A549 (cell line): ENCODE measurements at regions not wholly inside any gene's neighbourhood (a gene's known extent, or its start where the extent isn't known, plus 50 kb on each side); places are given as distances from the start of the nearest gene placed in this dataset.
"Not testable (repeated sequence)": the region's sequence is repeated elsewhere in the genome, so short reads cannot be mapped to it uniquely, and the experiment has no call there.

Experiments used
- ATAC-seq, 2 experiments: fragments of 200-7000 bp in 1 of 2; fragments of >200 bp in 1 of 2; cut with Nextera tagmentation in 1 of 2; cut with Tn5 transposase in 1 of 2; 3 replicates each; pipeline versions ENCODE4 v1.8.0 to v1.9.1; 2018 to 2020; ENCODE audit warnings: mild to moderate bottlenecking in 1 of 2, moderate library complexity in 1 of 2
- CTCF ChIA-PET: fragments of 300-600 bp; sonication (Branson Sonifier 250); formaldehyde crosslinking; extraction: SDS; loops from one replicate; lab custom pipeline; 2021; ENCODE audit warnings: antibody characterized with exemption, inconsistent platforms; lab: Yijun Ruan, JAX
- POLR2A ChIA-PET: fragments of 350-600 bp; formaldehyde crosslinking; extraction: SDS; loops from one replicate; lab custom pipeline; 2021; ENCODE audit warnings: antibody characterized with exemption, inconsistent platforms; lab: Yijun Ruan, JAX
- DNase-seq, 2 experiments: peaks; one replicate each; pipeline versions ENCODE4 v3.0.0 to v3.0.0-alpha.2; 2011 to 2016; ENCODE audit warnings: low read depth in 1 of 2, low spot score in 1 of 2
- FAIRE-seq: peaks from 2 replicates; lab custom pipeline; 2011; peaks lifted over from hg19 to GRCh38; lab: Jason Lieb, UNC
- H3K27ac ChIP-seq, 2 experiments: fragments of >200 bp; sonication (Bioruptor Twin); formaldehyde crosslinking; 3 replicates each; pipeline ENCODE4 v1.5.1; 2016 to 2017
- H3K4me1 ChIP-seq: fragments of >200 bp; sonication (Bioruptor Twin); formaldehyde crosslinking; 3 replicates; pipeline ENCODE4 v1.6.1; 2016
- H3K4me2 ChIP-seq: fragments of >200 bp; sonication (Bioruptor Twin); formaldehyde crosslinking; 3 replicates; pipeline ENCODE4 v1.6.1; 2016
- H3K4me3 ChIP-seq: fragments of >200 bp; sonication (Bioruptor Twin); formaldehyde crosslinking; 3 replicates; pipeline ENCODE4 v1.5.1; 2016
- H3K9me3 ChIP-seq: fragments of >200 bp; sonication (Bioruptor Twin); formaldehyde crosslinking; 3 replicates; pipeline ENCODE4 v1.6.1; 2016
- CBX2 ChIP-seq: fragments of 200-600 bp; sonication (generic); IDR thresholded peaks from 2 replicates; pipeline ENCODE4 v1.6.1; 2016; ENCODE audit warnings: low read depth, mild to moderate bottlenecking, borderline replicate concordance
- CEBPB ChIP-seq, 2 experiments: fragments of >200 bp in 1 of 2; sonication (Bioruptor Twin) in 1 of 2; formaldehyde crosslinking in 1 of 2; IDR thresholded peaks; 2 replicates each; pipeline ENCODE4 v1.6.1; 2012 to 2016
- EHF ChIP-seq: fragments of 250-450 bp; sonication (Bioruptor Pico); IDR thresholded peaks from 2 replicates; pipeline ENCODE4 v1.5.0; 2020; ENCODE audit warnings: mild to moderate bottlenecking
- EHMT2 ChIP-seq: fragments of 200-600 bp; sonication (generic); IDR thresholded peaks from 2 replicates; pipeline ENCODE4 v1.6.1; 2016; ENCODE audit warnings: antibody characterized with exemption, low read depth, mild to moderate bottlenecking, moderate library complexity
- EP300 ChIP-seq, 2 experiments: fragments of >200 bp; sonication (Bioruptor Twin); formaldehyde crosslinking; IDR thresholded peaks; 2 replicates in 1 of 2; 3 replicates in 1 of 2; pipeline ENCODE4 v1.6.1; 2016 to 2017
- FOSL2 ChIP-seq, 2 experiments: fragments of 450-650 bp in 1 of 2; fragments of >200 bp in 1 of 2; sonication (Bioruptor Twin) in 1 of 2; formaldehyde crosslinking; IDR thresholded peaks; 2 replicates each; pipeline versions ENCODE4 v1.5.0 to v1.6.1; 2016 to 2020; ENCODE audit warnings: mild to moderate bottlenecking in 1 of 2, moderate library complexity in 1 of 2
- FOXS1 ChIP-seq: fragments of 250-450 bp; sonication (Bioruptor Pico); IDR thresholded peaks from 2 replicates; pipeline ENCODE4 v1.5.0; 2020; ENCODE audit warnings: mild to moderate bottlenecking, moderate library complexity
- HDAC2 ChIP-seq: fragments of 200-600 bp; sonication (generic); IDR thresholded peaks from 2 replicates; pipeline ENCODE4 v1.6.1; 2016
- HEYL ChIP-seq: fragments of 250-450 bp; sonication (Bioruptor Pico); IDR thresholded peaks from 2 replicates; pipeline ENCODE4 v1.8.0; 2021; ENCODE audit warnings: mild to moderate bottlenecking, moderate library complexity
- HOXA7 ChIP-seq: fragments of 250-450 bp; sonication (Bioruptor Pico); IDR thresholded peaks from 2 replicates; pipeline ENCODE4 v1.5.0; 2020; ENCODE audit warnings: mild to moderate bottlenecking, moderate library complexity
- HOXB13 ChIP-seq: fragments of 250-450 bp; sonication (Bioruptor Pico); IDR thresholded peaks from 2 replicates; pipeline ENCODE4 v1.5.0; 2020; ENCODE audit warnings: low read depth, mild to moderate bottlenecking, moderate library complexity
- KDM5A ChIP-seq: fragments of 200-600 bp; sonication (generic); IDR thresholded peaks from 2 replicates; pipeline ENCODE4 v1.6.1; 2016; ENCODE audit warnings: antibody characterized with exemption, mild to moderate bottlenecking
- MAFK ChIP-seq: fragments of 450-650 bp; IDR thresholded peaks from 2 replicates; pipeline ENCODE4 v1.6.1; 2014; ENCODE audit not compliant: partially characterized antibody
- MAX ChIP-seq: IDR thresholded peaks from 2 replicates; pipeline ENCODE4 v1.6.1; 2012
- NFE2L2 ChIP-seq: fragments of 150-350 bp; conservative IDR thresholded peaks from 2 replicates; pipeline ENCODE4 v1.6.1; 2014; ENCODE audit warnings: low read length
- NPAS2 ChIP-seq: fragments of 250-450 bp; sonication (Bioruptor Pico); IDR thresholded peaks from 2 replicates; pipeline ENCODE4 v1.8.0; 2022; ENCODE audit warnings: mild to moderate bottlenecking, moderate library complexity, borderline replicate concordance
- POLR2A ChIP-seq: IDR thresholded peaks from 2 replicates; pipeline ENCODE4 v1.6.1; 2012; ENCODE audit warnings: mild to moderate bottlenecking, low read length
- RAD21 ChIP-seq, 2 experiments: fragments of >200 bp in 1 of 2; sonication (Bioruptor Twin) in 1 of 2; formaldehyde crosslinking in 1 of 2; IDR thresholded peaks in 1 of 2; conservative IDR thresholded peaks in 1 of 2; 2 replicates in 1 of 2; 3 replicates in 1 of 2; pipeline ENCODE4 v1.6.1; 2012 to 2018; ENCODE audit warnings: inconsistent platforms in 1 of 2
- RARB ChIP-seq: fragments of 250-450 bp; sonication (Bioruptor Pico); IDR thresholded peaks from 2 replicates; pipeline ENCODE4 v1.8.0; 2021; ENCODE audit warnings: mild to moderate bottlenecking, moderate library complexity
- RCOR1 ChIP-seq: fragments of 150-350 bp; IDR thresholded peaks from 2 replicates; pipeline ENCODE4 v1.6.1; 2014; ENCODE audit warnings: antibody characterized with exemption, low read length, low read depth
- REST ChIP-seq: fragments of 200-600 bp; sonication (generic); IDR thresholded peaks from 2 replicates; pipeline ENCODE4 v1.6.1; 2016; ENCODE audit warnings: antibody characterized with exemption, mild to moderate bottlenecking, moderate library complexity
- RFX5 ChIP-seq: fragments of 450-650 bp; IDR thresholded peaks from 2 replicates; pipeline ENCODE4 v1.7.1; 2014; ENCODE audit warnings: antibody characterized with exemption, mild to moderate bottlenecking, moderate library complexity
- SMC3 ChIP-seq: fragments of >200 bp; sonication (Bioruptor Twin); formaldehyde crosslinking; IDR thresholded peaks from 3 replicates; pipeline ENCODE4 v1.6.1; 2018; ENCODE audit warnings: inconsistent platforms
- TP53 ChIP-seq: fragments of 250-450 bp; sonication (Bioruptor Pico); IDR thresholded peaks from 2 replicates; pipeline ENCODE4 v1.5.0; 2021; ENCODE audit warnings: mild to moderate bottlenecking, moderate library complexity
- USF2 ChIP-seq: fragments of 450-650 bp; IDR thresholded peaks from 2 replicates; pipeline ENCODE4 v1.6.1; 2014; ENCODE audit warnings: antibody characterized with exemption
- ZC3H11A ChIP-seq: fragments of 450-650 bp; IDR thresholded peaks from 2 replicates; pipeline ENCODE4 v1.6.1; 2014; ENCODE audit warnings: antibody characterized with exemption, mild to moderate bottlenecking
- WGBS: methylation state at CpG from one replicate; pipeline ENCODE4 v1.1.6; 2017; ENCODE audit errors: missing lambda C conversion rate; 5-methylcytosine and 5-hydroxymethylcytosine counted together

GRCh38 chr4:116627545-116627944 lies 457.8 kb downstream of the TRAM1L1 start (continued):
- TF ChIP-seq REST (no peak), FOXS1 (CRISPR knock-in tag) (no peak), POLR2A (no peak), FOSL2 (IDR thresholded peaks at IDR 0.05) (no peak), FOSL2 (CRISPR knock-in tag; IDR thresholded peaks at IDR 0.05) (no peak), RAD21 (conservative IDR thresholded peaks at IDR 0.05 in 1 of 2, IDR thresholded peaks at IDR 0.05 in 1 of 2) (no peak), HOXB13 (CRISPR knock-in tag) (no peak), EHF (CRISPR knock-in tag) (no peak)
- TF ChIP-seq, all 56 proteins: peak for 0

GRCh38 chr4:116619508-116619907 lies 465.9 kb downstream of the TRAM1L1 start:
- CTCF ChIA-PET: not testable (repeated sequence)

GRCh38 chr4:116618638-116619037 lies 466.7 kb downstream of the TRAM1L1 start:
- TF ChIP-seq MAFK (no peak), USF2 (no peak), HDAC2 (no peak), ZC3H11A (no peak), EHMT2 (no peak), TP53 (CRISPR knock-in tag) (no peak), CBX2 (no peak), NPAS2 (CRISPR knock-in tag) (no peak), CEBPB (IDR thresholded peaks at IDR 0.05) (no peak), RARB (CRISPR knock-in tag) (no peak), RCOR1 (no peak), MAX (no peak), RFX5 (no peak), EP300 (IDR thresholded peaks at IDR 0.05) (no peak), NFE2L2 (no peak), KDM5A (no peak), SMC3 (no peak), HOXA7 (no peak), HEYL (CRISPR knock-in tag) (no peak)
- DNase-seq (no peak), ATAC-seq (no peak), FAIRE-seq (no peak)
- 0% methylated on average over 1 of the region's 1 CpG for WGBS
- Histone ChIP-seq H3K9me3 (no peaks in the 10 kb centered on the region), H3K27ac (no peak overlapping the region), H3K4me1 (no peaks in the 10 kb centered on the region), H3K4me3 (no peak overlapping the region), H3K4me2 (no peak overlapping the region)
- CTCF ChIA-PET: no interaction called here
- POLR2A ChIA-PET: no interaction called here

More at GRCh38 chr4:116619508-116619907, 465.9 kb downstream of the TRAM1L1 start:
- FAIRE-seq, ATAC-seq, H3K27ac ChIP-seq, H3K9me3 ChIP-seq, H3K4me2 ChIP-seq, POLR2A ChIA-PET, DNase-seq, H3K4me1 ChIP-seq, H3K4me3 ChIP-seq: not testable (repeated sequence)
- WGBS: 23% methylated on average over 8 of the region's 8 CpGs
